Colon (tissue), 2 donors: ENCODE measurements at regions not wholly inside any gene's neighbourhood (a gene's known extent, or its start where the extent isn't known, plus 50 kb on each side); places are given as distances from the start of the nearest gene placed in this dataset.
A peak's percentile ranks its signal among the peaks of the same experiment; 100 is the strongest.

ENCODE experiments used
- FAIRE-seq: peaks from 2 replicates; lab custom pipeline; 2012; peaks lifted over from hg19 to GRCh38; lab: Jason Lieb, UNC
- donor health status: control.
- donor health status: control.

DNA sequence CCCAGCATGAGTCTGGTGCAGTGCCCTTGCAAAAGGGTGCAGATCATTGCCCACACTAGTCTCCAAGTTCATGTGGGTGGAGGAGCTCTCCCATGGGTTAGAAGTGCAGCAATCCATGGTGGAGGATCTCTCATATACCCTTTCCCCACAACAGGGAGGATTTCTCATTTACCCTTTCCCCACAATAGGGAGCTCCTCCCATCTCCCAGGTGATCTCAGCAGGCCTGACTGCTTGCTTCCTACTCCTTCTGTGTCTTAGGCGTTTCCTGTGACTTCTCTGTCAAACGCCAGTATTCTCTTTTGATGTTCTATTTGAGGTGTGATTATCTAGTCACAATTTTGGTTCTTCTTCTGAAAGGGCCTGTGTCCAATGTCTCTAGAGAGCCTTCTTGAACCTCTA, 133.8 kb upstream of the RFX3 start:
- FAIRE-seq = no peak

- no peak for FAIRE-seq
Observed at GRCh38 chr9:3658964-3659363, 133.2 kb upstream of the RFX3 start.

DNA sequence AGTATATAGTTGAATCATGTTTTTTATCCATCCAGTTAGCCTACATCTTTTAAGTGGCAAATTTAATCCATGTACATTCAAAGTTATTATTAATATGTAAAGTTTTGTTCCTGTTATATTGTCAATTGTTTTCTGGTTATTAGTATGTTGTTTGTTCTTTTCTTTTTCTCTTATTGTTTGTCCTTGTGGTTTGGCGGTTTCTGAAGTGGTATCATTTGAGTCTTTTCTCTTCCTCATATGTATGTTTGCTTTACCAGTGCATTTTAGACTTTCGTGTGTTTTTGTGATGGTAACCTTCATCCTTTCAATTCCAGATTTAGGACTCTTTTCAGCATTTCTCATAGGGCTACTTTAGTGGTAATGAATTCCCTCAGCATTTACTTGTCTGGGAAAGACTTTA, 130.4 kb upstream of the RFX3 start:
- no peak for FAIRE-seq

- FAIRE-seq = no peak
Observed at GRCh38 chr9:3650994-3651622, 125.3 kb upstream of the RFX3 start.

DNA sequence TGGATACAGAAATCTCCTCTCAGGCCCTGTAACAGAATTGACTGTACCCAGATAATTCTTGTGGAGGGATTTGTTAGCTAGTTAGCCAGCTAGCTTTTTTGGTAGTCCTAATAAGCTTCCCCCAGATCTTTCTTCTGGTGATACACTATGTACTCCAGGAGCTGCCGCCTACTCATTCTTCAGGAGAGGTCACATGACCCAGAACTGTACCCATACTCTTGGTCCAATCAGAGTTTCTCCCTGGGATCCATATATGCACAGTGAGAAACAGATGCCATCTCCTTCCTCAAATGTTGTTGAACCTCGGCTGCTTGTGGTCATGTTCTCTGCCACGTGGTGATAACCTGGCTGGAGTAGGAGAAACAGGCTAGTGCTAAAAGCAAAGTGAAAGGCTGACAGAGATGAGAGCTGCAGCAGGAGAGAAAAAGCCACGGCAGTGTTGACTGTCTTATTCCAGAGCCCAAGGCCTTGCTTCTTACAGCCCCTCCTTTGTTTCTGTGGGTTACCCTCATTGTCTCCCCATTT, 123.0 kb upstream of the RFX3 start:
- no peak for FAIRE-seq

- FAIRE-seq = no peak
Observed at GRCh38 chr9:3648266-3648665, 122.5 kb upstream of the RFX3 start.

DNA sequence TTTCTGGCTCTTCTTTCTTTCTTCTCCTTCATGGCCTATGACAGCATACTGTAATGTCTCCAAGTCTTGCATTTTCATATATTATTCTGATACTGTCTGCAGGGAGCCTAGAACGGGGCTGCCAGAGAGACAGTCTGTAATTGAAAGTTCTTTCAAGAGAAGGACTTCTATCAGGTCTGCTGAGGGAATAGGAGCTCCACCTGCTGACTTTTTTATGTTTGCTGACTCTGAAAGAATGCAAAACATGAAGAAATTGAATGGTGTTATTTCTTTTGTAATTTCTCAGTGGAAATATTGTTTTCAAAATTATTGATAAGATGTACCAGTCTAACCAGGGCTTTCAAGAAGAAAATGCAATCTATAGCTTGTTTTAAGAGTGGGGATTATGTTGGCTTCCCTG, 121.9 kb upstream of the RFX3 start:
- no peak for FAIRE-seq

GRCh38 chr9:3646226-3646625, 120.4 kb upstream of the RFX3 start:
- no peak for FAIRE-seq

GRCh38 chr9:3642075-3642474, 116.3 kb upstream of the RFX3 start:
- FAIRE-seq = peak; percentile 71

- no peak for FAIRE-seq
Observed at GRCh38 chr9:3629495-3629894, 103.7 kb upstream of the RFX3 start.

GRCh38 chr9:3628239-3628638, 102.4 kb upstream of the RFX3 start:
- no peak for FAIRE-seq

DNA sequence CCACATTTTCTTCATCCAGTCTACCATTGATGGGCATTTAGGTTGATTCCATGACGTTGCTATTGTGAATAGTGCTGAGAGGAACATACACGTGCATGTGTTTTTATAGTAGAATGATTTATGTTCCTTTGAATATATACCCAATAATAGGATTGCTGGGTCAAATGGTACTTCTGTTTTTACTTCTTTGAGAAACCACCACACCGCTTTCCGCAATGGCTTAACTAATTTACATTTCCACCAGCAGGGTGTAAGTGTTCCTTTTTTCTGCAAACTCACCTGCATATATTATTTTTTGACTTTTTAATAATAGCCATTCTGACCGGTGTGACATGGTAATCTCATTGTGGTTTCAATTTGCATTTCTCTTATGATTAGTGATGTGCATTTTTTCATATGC, 82.2 kb upstream of the RFX3 start:
- FAIRE-seq = no peak

- no peak for FAIRE-seq
Observed at GRCh38 chr9:3600672-3601071, 74.9 kb upstream of the RFX3 start.

DNA sequence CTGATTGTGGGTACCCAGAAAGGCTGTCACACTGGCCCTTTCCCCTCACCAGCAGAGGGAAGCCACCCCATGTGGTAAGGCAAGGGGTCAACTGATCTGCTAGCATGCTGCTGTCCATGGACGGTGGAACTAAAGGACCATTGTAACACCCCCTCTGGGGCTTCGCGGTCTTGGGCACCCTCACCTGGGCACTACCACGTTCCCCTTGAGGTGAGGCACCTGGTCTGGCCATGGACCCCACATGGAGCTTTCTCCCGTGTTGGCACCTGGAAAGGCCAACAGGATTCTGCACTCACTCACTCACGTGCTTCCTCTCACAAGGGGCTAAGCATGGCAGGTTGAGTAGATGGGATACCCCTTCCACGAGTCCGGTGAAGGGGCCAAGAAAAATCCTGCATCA, 72.0 kb upstream of the RFX3 start:
- FAIRE-seq = no peak

DNA sequence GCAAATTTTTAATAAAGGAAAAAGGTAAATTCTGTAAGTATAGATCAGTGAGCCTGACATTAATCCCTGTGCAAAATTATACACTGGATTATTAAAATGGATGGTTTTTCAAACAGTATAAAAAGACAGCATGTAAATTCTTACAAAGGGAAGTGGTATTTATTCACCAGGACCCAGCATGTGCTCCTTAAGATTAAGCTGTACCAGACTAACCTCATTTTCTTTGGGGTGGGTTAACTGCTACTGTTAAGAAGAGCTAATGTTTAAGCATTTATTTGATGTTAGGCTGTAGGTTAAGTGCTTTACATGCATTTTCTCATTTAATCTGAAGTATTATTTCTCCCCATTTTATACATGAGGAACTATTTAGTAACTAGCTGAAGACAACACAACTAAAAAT, 60.3 kb upstream of the RFX3 start:
- no peak for FAIRE-seq

DNA sequence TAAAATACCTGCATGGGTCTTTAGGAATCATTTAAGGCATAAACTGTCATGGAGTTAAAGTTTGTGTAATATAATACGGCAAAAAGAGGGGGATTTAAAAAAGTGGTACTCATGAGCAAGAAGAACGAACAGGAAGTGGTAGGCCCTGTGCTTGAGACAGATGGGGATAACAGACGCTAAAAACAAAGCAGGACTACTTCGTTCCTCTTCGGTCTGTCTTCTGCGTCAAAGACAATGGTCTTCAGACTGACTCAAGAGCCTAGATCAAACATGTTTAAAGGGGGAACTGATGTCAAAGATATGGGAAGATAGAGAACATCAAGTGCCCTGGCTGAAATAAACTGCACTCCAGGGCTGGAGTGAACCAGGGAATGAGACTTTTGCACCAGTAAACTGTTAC, 59.8 kb upstream of the RFX3 start:
- no peak for FAIRE-seq

DNA sequence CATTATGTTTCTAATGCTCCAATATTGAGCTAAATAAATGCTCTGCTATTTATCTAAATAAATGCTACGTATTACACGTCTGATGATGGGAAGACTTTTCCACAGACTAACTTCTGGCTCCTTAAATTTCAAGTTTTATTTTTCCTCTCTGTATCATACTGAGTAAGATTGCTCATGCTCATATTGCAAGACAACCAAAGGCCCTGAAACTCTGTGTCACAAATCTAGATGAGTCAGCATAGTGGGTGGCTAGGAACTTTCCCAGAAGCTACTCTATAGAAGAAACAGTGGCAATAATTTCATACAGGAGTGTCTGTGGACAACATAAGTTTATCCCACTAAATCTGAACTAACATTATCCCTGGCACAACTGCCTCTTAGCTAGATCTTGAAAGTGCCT, 53.0 kb upstream of the RFX3 start:
- no peak for FAIRE-seq

DNA sequence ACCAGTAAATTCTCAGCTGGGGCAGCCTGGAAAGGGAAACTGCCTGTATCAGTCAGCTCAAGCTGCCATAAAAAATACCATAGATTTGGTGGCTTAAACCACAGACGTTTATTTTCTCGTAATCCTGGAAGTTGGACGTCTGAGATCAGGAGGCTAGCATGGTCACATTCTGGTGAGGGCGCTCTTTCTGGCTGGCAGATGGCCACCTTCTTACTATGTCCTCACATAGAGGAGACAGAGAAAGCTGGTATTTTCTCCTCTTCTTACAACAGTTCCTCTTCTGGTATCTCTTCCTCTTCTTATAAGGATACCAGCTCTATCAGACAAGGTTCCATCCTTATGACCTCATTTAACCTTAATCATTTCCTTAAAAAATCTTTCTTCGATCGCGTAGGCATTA, 50.5 kb upstream of the RFX3 start:
- FAIRE-seq = no peak

DNA sequence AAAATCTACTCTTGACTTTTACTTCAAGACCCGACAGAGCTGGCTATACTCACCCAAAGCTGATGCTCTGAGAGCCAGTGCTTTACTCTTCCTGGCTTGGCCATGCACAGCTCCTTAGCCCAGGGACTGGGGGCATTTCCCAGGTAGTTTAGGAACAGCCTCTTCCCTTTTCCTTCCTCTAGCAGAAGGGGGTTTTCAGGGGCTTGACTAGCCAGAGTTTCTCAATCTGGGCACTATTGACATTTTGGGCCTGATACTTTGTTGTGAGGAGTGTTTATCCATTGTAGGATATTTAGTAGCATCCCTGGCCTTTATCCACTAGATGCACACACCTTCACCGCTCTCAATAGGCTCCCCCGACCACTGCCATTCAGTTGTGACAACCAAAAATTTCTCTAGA, 50.0 kb upstream of the RFX3 start:
- FAIRE-seq = no peak
